Peyer's patch (tissue), 4 donors: ENCODE measurements at regions not wholly inside any gene's neighbourhood (a gene's known extent, or its start where the extent isn't known, plus 50 kb on each side); places are given as distances from the start of the nearest gene placed in this dataset.
"Not testable (repeated sequence)": the region's sequence is repeated elsewhere in the genome, so short reads cannot be mapped to it uniquely, and the experiment has no call there.

Experiments used
- CTCF ChIP-seq, 6 experiments: fragments of 450-650 bp in 4 of 6; fragments of 200-600 bp in 2 of 6; sonication (generic) in 1 of 6; IDR thresholded peaks; one replicate each; pipeline ENCODE4 v1.5.1; 2017 to 2019; ENCODE audit warnings: antibody characterized with exemption in 6 of 6, mild to moderate bottlenecking in 3 of 6, moderate library complexity in 1 of 6
- POLR2A ChIP-seq, 2 donors: fragments of 450-650 bp; IDR thresholded peaks; one replicate each; pipeline ENCODE4 v1.5.1; 2017; ENCODE audit warnings: antibody characterized with exemption in 2 of 2, mild to moderate bottlenecking in 2 of 2, moderate library complexity in 2 of 2

DNA sequence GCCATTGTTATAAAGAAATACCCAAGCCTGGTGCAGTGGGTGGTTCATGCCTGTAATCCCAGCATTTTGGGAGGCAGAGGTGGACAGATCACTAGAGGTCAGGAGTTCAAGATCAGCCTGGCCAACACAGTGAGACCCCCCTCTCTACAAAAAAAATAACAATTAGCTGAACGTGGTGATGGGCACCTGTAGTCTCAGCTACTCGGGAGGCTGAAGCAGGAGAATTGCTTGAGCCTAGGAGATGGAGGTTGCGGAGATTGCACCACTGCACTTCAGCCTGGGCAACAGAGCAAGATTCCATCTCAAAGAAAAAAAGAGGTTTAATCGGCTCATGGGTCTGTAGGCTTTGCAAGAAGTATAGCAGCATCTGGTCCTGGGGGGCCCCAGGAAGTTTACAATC is 284.0 kb downstream of the RASEF start:
- TF ChIP-seq CTCF, POLR2A (IDR thresholded peaks at IDR 0.05): not testable (repeated sequence)
